Endothelial cell of umbilical vein (primary cell): ENCODE measurements at regions not wholly inside any gene's neighbourhood (a gene's known extent, or its start where the extent isn't known, plus 50 kb on each side); places are given as distances from the start of the nearest gene placed in this dataset.

ENCODE experiments used
- BruUV-seq: library from RNA; stranded (reverse); fragments of 400-500 nt; replicated peaks from 2 replicates; lab custom pipeline; 2021; lab: Mats Ljungman, UMichigan
- CTCF ChIA-PET: fragments of 300-600, 350-600 bp; sonication (Branson Sonifier 250); formaldehyde crosslinking; loops from one replicate; lab custom pipeline; 2021; ENCODE audit warnings: antibody characterized with exemption, inconsistent platforms; lab: Charles Lee
- POLR2A ChIA-PET: fragments of 300-600, 350-600 bp; sonication (Branson Sonifier 250); formaldehyde crosslinking; loops from one replicate; lab custom pipeline; 2021; ENCODE audit warnings: antibody characterized with exemption, inconsistent platforms; lab: Charles Lee
- DNase-seq: peaks from one replicate; pipeline ENCODE4 v3.0.0-alpha.2; 2011; ENCODE audit warnings: low read depth, low spot score
- FAIRE-seq: peaks from 2 replicates; lab custom pipeline; 2011; peaks lifted over from hg19 to GRCh38; lab: Jason Lieb, UNC
- H2AFZ ChIP-seq: 2 replicates; pipeline ENCODE4 v1.6.0; 2012; ENCODE audit warnings: low read depth, low read length, control low read depth, inconsistent platforms
- H3K27ac ChIP-seq: 2 replicates; pipeline ENCODE4 v1.5.1; 2011; ENCODE audit warnings: low read depth, mild to moderate bottlenecking, control low read depth, low read length, moderate library complexity; ENCODE audit not compliant: insufficient read depth
- H3K27me3 ChIP-seq, 2 experiments: 2 replicates each; pipeline versions ENCODE4 v1.6.0 to v1.6.1; 2011; ENCODE audit warnings: low read length in 2 of 2, mixed read lengths in 1 of 2; ENCODE audit not compliant: control insufficient read depth in 2 of 2, insufficient read depth in 2 of 2
- H3K36me3 ChIP-seq, 2 experiments: 2 replicates in 1 of 2; 3 replicates in 1 of 2; pipeline ENCODE4 v1.5.1; 2011; ENCODE audit warnings: low read length in 2 of 2, mild to moderate bottlenecking in 1 of 2, moderate library complexity in 1 of 2; ENCODE audit not compliant: control insufficient read depth in 2 of 2, insufficient read depth in 2 of 2; ENCODE audit errors: extremely low read depth in 1 of 2
- H3K4me1 ChIP-seq: 3 replicates; pipeline ENCODE4 v1.5.1; 2011; ENCODE audit warnings: mild to moderate bottlenecking, low read length; ENCODE audit not compliant: control insufficient read depth, insufficient read depth; ENCODE audit errors: extremely low read depth
- H3K4me2 ChIP-seq: 2 replicates; pipeline ENCODE4 v1.6.1; 2011; ENCODE audit warnings: low read length, control low read depth, mixed read lengths; ENCODE audit not compliant: insufficient read depth
- H3K4me3 ChIP-seq, 3 experiments: fragments of 200-600 bp in 1 of 3; sonication (generic), shearing (Covaris generic) in 1 of 3; replicated peaks in 1 of 3; 2 replicates each; pipeline ENCODE4 v1.5.1; 2011 to 2016; ENCODE audit warnings: control low read depth in 3 of 3, low read length in 3 of 3, mild to moderate bottlenecking in 2 of 3, inconsistent platforms in 1 of 3, low read depth in 1 of 3, moderate library complexity in 1 of 3; ENCODE audit not compliant: insufficient read depth in 1 of 3
- H3K79me2 ChIP-seq: 2 replicates; pipeline ENCODE4 v1.6.0; 2012; ENCODE audit warnings: low read length, inconsistent platforms; ENCODE audit not compliant: control insufficient read depth, insufficient read depth
- H3K9ac ChIP-seq: replicated peaks from 2 replicates; pipeline ENCODE3; 2011; ENCODE audit warnings: low read length, control low read depth; ENCODE audit not compliant: insufficient read depth; ENCODE audit errors: extremely low read depth
- H3K9me1 ChIP-seq: replicated peaks from 3 replicates; pipeline ENCODE4 v1.6.0; 2011; ENCODE audit warnings: mild to moderate bottlenecking, low read length; ENCODE audit not compliant: control insufficient read depth, insufficient read depth; ENCODE audit errors: extremely low read depth
- H3K9me3 ChIP-seq: replicated peaks from 2 replicates; pipeline ENCODE4 v1.5.1; 2012; ENCODE audit warnings: low read length, inconsistent platforms; ENCODE audit not compliant: control insufficient read depth, insufficient read depth
- H4K20me1 ChIP-seq: replicated peaks from 2 replicates; pipeline ENCODE3; 2011; ENCODE audit warnings: mild to moderate bottlenecking, low read length; ENCODE audit not compliant: control insufficient read depth, insufficient read depth; ENCODE audit errors: extremely low read depth
- CTCF ChIP-seq, 2 donors: IDR thresholded peaks; 1 replicate in 1 of 2; 2 replicates in 1 of 2; pipeline ENCODE4 v1.5.1; 2011; ENCODE audit warnings: low read length in 2 of 2, mild to moderate bottlenecking in 2 of 2, moderate library complexity in 2 of 2, control low read depth in 1 of 2, inconsistent platforms in 1 of 2, low read depth in 1 of 2; ENCODE audit not compliant: insufficient read depth in 1 of 2; ENCODE audit errors: extremely low read depth in 1 of 2
- EZH2 ChIP-seq: IDR thresholded peaks from 2 replicates; pipeline ENCODE4 v1.6.1; 2012; ENCODE audit warnings: borderline replicate concordance, low read depth, mild to moderate bottlenecking, moderate library complexity, low read length, inconsistent platforms; ENCODE audit not compliant: severe bottlenecking
- FOS ChIP-seq: IDR thresholded peaks from 2 replicates; pipeline ENCODE4 v1.6.1; 2011; ENCODE audit warnings: mild to moderate bottlenecking, low read length, moderate library complexity, borderline replicate concordance; ENCODE audit not compliant: insufficient read depth
- GATA2 ChIP-seq: IDR thresholded peaks from 2 replicates; pipeline ENCODE4 v1.7.0; 2011; ENCODE audit warnings: low read depth, mild to moderate bottlenecking, moderate library complexity, mixed read lengths, low read length; ENCODE audit not compliant: insufficient read length, insufficient read depth
- JUN ChIP-seq: IDR thresholded peaks from 2 replicates; pipeline ENCODE4 v1.6.1; 2011; ENCODE audit warnings: borderline replicate concordance, low read depth; ENCODE audit not compliant: insufficient read length, insufficient read depth
- MAX ChIP-seq: IDR thresholded peaks from 2 replicates; pipeline ENCODE4 v1.6.1; 2011; ENCODE audit not compliant: insufficient read depth, insufficient read length
- MYC ChIP-seq: IDR thresholded peaks from one replicate; pipeline ENCODE4 v1.6.1; 2011; ENCODE audit warnings: mild to moderate bottlenecking, low read depth, low read length
- POLR2A ChIP-seq: IDR thresholded peaks from 2 replicates; pipeline ENCODE4 v1.6.1; 2012; ENCODE audit warnings: low read depth, mild to moderate bottlenecking, control low read depth, low read length
- POLR2AphosphoS5 ChIP-seq: IDR thresholded peaks from 2 replicates; pipeline ENCODE4 v1.6.1; 2012; ENCODE audit warnings: low read depth, mild to moderate bottlenecking, control low read depth, low read length, moderate library complexity; ENCODE audit not compliant: insufficient read depth
- dilution Hi-C: fragments of 300-500 bp; cut with MboI; formaldehyde crosslinking; loops from one replicate; pipeline ENCODE4 v1.15.0; 2019; ENCODE audit warnings: low sequenced_read_pairs; ENCODE audit not compliant: extremely low pct_ligation_motif_present
- intact Hi-C: fragments of 100-400 bp; cut with micrococcal nuclease; formaldehyde crosslinking; loops from one replicate; pipeline ENCODE4 v1.10.0; 2022

GRCh38 chr1:30400507-30400906 is 322.9 kb downstream of the MATN1 start:
- Histone ChIP-seq H3K27me3 (no peaks in the 10 kb centered on the region), H3K4me1 (no peaks in the 10 kb centered on the region), H3K27ac (no peak overlapping the region), H3K9me1 (no peaks in the 10 kb centered on the region), H3K36me3 (no peaks in the 10 kb centered on the region), H3K9me3 (no peaks in the 10 kb centered on the region), H3K79me2 (no peaks in the 10 kb centered on the region), H3K9ac (no peak overlapping the region), H2AFZ (no peak overlapping the region), H3K4me2 (no peak overlapping the region), H3K4me3 (no peak overlapping the region), H4K20me1 (no peaks in the 10 kb centered on the region)
- no TSS peak for BruUV-seq
- POLR2A ChIA-PET: no interaction called here
- DNase-seq (no peak), FAIRE-seq (no peak)
- CTCF ChIA-PET: interaction anchor here (2.0 kb wide), 1 partner anchor 20 kb away, joined by 7 read pairs; no protein-coding TSS in a partner anchor
- intact Hi-C loops: no loop called here
- dilution Hi-C loops: no loop called here
- TF ChIP-seq CTCF (IDR thresholded peaks at IDR 0.05; ENCODE audit: extremely low read depth in 1 of 2, insufficient read depth in 1 of 2, low read depth in 1 of 2, low read length in 2 of 2): no peak
- TF ChIP-seq POLR2A: no peak
- no peak for TF ChIP-seq FOS
- TF ChIP-seq EZH2: no peak
- no peak for TF ChIP-seq GATA2
- no peak for TF ChIP-seq JUN
- no peak for TF ChIP-seq MYC
- no peak for TF ChIP-seq POLR2AphosphoS5
- no peak for TF ChIP-seq MAX
